HG03060 (cell line): ENCODE measurements at regions not wholly inside any gene's neighbourhood (a gene's known extent, or its start where the extent isn't known, plus 50 kb on each side); places are given as distances from the start of the nearest gene placed in this dataset.
"Not testable (repeated sequence)": the region's sequence is repeated elsewhere in the genome, so short reads cannot be mapped to it uniquely, and the experiment has no call there.

ENCODE experiments used
- ATAC-seq: cut with Tn5 transposase; IDR thresholded peaks from one replicate; pipeline ENCODE4 v1.9.1; 2021; ENCODE audit warnings: low read depth, moderate number of reproducible peaks; ENCODE audit not compliant: unreplicated experiment

DNA sequence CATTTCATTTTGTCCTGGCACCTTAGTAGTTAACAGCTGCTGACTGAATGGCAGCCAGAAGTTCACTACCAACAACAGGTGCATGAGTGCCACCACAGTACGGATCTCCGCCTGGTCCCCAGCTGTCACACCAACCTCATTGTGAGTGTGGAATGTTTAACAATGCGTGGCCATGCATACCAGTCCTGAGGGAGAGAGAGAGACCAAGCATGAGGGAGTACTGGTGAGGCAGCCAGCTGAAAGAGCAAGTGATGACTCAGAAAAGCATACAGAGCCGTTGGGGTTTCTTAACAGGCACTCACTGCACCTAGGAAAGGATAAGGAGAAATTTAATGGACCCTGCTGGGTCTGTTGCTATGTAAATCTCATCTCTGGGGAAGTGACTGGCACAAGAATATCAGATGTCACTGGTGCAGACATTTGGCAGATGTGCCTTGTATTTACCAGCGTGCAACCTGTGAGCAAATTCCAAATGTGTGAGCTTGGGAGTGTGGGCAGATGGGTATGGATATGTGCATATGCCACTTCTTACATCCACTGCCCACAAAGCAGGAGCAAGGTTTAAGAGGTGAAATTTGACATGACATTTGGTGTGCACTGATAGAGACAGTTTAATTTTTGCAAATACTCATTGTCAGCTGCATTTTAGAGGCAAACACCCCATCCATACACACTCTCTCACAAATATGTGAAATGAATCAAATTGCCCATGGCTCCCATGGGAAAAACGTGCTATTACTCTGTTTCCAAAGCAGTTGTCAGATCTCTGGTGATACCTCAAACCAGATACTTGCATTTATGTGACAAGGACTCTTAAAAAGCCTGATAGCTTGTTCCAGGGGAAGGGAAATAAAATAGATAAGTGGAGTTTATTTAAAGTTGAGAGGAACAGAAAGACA, 245.2 kb upstream of the ARPP21 start:
- ATAC-seq = no peak

DNA sequence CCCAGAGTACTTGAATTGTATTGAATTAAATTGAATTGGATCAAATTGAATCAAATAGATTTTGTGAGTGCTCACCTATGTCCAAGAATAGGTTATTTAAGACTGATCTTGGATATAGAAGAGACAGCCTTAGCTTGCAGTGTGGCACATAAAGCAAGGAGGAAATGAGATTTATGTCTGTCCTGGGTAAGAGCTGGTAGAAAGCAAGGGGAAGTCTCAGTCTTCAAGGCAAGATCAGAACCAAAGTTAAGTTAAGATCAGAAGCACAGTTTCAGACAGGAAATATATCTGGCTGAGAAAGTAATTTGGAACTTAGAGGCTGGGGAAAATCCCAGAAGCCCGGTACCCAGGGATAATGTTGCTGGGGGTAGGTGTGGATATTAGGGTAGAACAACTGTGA, 244.4 kb upstream of the ARPP21 start:
- no peak for ATAC-seq

DNA sequence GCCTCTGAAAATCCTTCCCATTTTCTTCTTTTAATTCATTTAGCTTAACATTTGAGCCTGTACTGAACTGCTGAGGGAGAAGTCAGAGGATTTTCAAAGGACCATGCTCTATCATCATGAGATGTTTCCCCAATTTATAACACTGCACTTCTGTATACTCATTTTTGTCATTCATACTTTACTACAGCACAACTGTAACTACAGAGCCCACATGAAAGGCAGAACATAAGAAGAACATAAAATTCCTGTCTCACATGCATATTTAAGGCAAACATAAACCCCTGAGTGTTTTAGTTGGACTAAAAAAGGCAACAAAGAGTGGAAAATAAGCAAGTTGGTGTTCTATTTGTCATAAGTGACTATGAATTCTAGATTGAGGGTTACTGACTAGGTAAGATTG, 237.7 kb upstream of the ARPP21 start:
- ATAC-seq = no peak

GRCh38 chr3:35404571-35404970, 234.8 kb upstream of the ARPP21 start:
- no peak for ATAC-seq

DNA sequence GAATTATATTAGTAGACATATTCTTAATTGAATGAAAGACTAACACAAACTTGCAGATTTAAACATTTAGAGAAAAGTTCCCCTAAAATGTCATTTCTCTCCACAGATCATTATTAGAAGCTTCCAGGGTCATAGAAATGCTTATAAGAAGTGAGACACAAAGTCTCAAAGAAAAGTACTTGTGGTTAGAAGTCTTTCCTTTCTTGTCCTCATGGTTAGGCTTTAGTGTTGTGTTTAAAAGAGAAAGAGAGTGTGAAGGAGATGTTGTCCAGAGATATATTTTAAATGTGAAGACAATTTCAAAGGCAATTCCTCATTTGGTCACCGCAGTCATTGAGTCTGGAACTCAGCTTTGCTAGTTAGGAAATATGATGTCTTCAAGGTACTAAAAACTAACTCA, 230.4 kb upstream of the ARPP21 start:
- ATAC-seq = no peak

DNA sequence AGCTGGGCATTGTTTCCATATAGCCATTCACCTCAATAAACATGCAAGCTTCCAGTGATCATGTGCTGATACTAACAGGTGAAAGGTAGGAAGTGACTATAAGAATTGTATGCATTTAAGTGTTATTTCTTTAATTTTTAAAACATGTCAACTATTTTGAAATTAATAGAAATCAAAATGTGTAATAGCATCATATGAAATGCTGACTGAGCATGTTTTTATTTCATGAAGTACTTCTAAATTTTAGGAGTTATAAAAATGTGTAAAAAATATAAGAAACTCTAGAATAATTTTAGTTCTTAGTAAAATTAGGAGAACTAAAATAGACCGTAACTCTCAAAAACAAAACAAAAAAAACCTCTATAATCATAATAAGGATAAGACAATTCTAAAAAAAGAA, 229.3 kb upstream of the ARPP21 start:
- ATAC-seq = no peak

DNA sequence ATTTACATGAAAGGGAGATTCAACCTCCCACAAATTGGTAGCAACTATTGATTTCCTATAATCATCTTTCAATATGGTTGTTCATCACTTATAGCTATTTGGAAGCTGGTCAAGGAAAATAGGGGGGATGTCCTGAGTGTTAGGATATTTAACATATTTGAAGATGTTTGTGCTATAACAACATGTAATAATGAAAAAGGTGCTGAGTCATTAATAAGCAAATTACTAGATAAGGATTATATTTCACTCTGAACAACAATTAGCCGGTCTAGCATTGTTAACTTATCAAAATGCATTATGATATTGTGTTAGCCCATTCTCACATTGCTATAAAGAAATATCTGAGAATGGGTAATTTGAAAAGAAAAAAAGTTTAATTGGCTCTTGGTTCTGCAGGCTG, 225.8 kb upstream of the ARPP21 start:
- ATAC-seq = no peak

DNA sequence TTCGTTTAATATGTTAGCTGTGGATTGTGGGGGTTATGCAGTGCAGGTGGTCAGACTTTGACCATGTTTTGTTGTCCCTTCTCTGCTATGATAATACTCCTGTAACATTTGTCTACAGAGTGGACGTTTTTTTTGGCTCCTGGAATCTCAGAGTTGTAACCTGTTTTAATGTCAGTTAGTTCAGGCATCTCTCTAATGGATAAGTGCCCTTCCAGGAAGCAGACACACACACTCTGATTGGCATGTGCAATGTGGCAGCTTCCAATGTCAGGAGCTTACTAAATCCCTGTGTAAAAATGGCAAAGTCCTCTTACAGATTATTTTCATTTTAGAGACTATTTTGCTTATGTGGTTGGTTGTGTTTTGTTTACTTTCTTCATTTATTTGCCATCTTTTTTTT, 222.2 kb upstream of the ARPP21 start:
- no peak for ATAC-seq

GRCh38 chr3:35422101-35422500, 217.2 kb upstream of the ARPP21 start:
- ATAC-seq = no peak

- ATAC-seq = no peak
These were observed 216.3 kb upstream of the ARPP21 start for GRCh38 chr3:35422836-35423601.

DNA sequence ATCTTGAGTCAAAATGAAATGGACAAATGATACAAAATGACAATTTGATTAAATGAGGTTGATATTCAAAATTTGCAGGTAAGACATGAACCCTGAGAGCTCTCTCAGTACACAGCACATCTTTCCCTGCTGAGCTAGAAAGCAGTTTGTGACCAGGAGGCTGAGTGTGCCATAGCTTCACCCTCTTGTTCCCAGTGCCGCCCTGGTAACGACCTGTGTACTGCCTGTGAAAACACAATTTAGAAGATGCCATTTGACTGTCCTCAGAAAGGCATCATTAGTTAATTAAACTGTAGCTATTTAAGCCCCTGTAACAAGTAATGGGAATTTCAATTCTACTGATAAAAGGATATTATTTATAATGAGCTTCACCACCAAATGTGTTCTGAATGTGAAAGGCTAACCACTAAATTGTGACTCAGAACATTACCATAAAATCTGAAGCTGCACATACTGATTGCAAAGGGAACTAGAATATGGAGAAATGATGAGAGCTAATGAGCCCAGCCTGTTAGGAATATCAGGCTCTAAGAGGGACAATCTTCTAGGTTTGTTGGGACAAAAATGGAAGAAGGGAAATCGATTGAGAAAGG, 212.9 kb upstream of the ARPP21 start:
- no peak for ATAC-seq

DNA sequence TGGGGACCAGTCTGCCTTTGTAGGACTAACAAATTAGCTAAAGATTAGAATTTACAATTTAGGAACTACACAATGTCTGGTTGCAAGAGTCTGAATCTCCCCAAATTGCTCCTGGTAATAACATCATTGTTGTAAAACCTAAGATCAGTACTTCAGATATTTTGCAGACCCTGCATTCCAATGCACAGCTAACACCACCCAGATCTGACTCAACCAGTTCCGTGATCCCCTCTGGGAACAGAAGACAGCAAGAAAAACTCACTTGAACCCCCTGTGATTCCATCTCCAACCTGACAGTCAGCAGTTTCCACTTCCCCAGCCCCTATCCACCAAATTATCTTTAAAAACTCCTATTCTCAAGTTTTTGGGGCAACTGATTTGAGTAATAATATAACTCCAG, 201.9 kb upstream of the ARPP21 start:
- no peak for ATAC-seq

GRCh38 chr3:35438101-35438500, 201.2 kb upstream of the ARPP21 start:
- no peak for ATAC-seq

GRCh38 chr3:35439663-35440062, 199.7 kb upstream of the ARPP21 start:
- ATAC-seq = no peak

GRCh38 chr3:35440826-35441225, 198.5 kb upstream of the ARPP21 start:
- ATAC-seq = no peak

DNA sequence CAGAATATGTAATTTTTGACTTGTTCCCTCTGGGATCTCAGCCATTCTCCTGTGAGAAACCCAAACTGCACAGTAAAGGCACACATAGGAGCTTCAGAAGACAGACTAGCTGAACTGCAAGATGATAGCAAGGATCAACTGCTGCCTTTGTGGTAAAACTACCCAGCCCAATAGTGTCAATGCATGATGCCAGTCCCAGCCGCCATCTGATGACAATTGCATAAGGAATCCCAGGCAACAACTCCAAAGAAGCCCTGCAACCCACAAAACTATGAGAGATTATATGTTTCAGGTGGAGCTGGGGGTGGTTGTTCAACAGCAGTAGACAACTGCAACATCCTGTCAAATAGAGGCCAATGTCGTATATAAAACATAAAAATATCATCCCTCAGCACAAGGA, 192.4 kb upstream of the ARPP21 start:
- no peak for ATAC-seq

DNA sequence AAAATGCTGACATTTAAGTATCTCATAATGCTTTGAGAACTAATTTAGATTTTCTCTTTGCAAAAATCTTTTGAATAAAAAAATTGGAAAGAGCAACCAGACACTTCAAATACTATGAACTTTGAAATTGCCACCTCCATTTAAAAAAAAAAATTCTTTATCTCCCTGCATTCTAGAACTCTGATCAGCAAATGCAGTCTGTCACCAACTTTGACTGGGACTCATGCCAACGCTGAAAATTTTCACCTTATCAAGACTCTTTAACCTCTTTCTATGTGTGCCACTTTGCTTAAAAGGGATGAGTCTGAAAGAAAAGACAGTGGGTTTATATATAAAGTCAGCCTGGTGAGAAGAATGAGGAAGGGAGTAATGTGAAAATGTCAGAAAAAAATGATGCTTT, 191.2 kb upstream of the ARPP21 start:
- no peak for ATAC-seq

- ATAC-seq = no peak
These were observed 190.6 kb upstream of the ARPP21 start for GRCh38 chr3:35448681-35449080.

DNA sequence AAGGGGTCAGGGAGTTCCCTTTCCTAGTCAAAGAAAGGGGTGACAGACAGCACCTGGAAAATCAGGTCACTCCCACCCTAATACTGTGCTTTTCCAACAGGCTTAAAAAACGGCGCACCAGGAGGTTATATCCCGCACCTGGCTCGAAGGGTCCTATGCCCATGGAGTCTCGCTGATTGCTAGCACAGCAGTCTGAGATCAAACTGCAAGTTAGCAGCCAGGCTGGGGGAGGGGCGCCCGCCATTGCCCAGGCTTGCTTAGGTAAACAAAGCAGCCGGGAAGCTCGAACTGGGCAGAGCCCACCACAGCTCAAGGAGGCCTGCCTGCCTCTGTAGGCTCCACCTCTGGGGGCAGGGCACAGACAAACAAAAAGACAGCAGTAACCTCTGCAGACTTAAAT, 184.5 kb upstream of the ARPP21 start:
- not testable (repeated sequence) for ATAC-seq

GRCh38 chr3:35473956-35474355, 165.4 kb upstream of the ARPP21 start:
- no peak for ATAC-seq

- ATAC-seq = not testable (repeated sequence)
These were observed 156.8 kb upstream of the ARPP21 start for GRCh38 chr3:35482566-35482965.
